ENCODE measurements at regions not wholly inside any gene's neighbourhood (a gene's known extent, or its start where the extent isn't known, plus 50 kb on each side); places are given as distances from the start of the nearest gene placed in this dataset.

DNA sequence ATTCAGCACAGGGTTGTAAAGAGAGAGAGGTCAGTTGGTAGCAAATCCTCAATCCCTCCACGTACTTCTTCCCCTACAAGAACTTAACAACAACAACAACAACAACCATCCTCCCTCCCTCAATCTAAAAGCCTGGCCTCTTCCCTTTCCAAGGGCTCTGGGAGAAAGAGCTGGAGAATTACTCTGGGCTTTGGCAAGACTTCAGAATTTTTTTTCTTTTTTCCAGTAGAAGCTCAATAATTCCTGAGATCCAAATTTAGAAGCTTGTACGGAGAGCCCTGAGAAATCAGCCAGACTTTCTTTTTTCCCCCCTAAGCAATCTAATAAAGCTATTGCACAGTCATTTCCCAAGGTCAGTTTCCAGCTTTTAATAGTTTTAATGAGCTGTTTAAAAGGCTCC lies 95.8 kb upstream of the CACNA2D3 start:
- no peak for DNase-seq (ENCODE audit: low read depth in 4 of 4, low spot score in 3 of 4)

DNA sequence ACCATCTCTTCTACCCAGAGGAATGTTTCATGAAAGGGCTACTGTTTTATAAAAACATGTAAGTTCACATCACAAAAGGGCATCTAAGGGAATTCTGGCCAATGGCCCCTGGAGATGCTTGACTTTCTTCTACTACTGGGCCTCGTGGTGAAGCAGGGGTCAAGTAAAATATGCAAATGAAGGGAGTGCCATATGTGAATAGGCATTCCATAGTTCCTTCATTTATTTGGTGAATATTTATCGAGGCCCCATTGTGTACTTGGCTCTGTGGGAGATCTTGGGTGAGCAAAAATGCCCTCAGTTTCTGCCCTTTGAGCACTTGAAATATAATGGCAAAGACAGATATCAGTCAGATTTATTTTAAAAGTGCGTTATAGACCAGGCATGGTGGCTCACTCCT lies 101.3 kb upstream of the CACNA2D3 start:
- DNase-seq (ENCODE audit: low read depth in 4 of 4, low spot score in 3 of 4) = no peak

DNA sequence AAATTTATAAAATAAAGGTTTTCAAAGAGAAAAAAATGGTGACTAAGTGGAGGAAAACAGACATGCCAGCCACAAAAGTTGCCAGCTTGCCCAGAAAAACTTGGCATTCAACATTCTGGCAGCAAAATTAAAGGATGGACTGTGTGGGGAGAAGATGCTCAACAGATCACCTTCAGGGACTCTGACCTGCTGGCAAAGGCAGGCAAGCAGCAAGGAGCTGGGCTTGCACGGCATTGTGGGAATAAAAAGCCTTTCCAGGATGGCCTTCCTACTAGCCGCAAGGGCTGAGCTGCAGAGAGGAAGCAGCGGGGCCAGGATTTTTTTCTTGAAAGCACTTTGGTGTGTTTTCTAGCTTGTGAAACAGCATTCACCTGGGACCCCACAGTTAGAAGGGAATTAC lies 101.9 kb upstream of the CACNA2D3 start:
- no peak for DNase-seq (ENCODE audit: low read depth in 4 of 4, low spot score in 3 of 4)

DNA sequence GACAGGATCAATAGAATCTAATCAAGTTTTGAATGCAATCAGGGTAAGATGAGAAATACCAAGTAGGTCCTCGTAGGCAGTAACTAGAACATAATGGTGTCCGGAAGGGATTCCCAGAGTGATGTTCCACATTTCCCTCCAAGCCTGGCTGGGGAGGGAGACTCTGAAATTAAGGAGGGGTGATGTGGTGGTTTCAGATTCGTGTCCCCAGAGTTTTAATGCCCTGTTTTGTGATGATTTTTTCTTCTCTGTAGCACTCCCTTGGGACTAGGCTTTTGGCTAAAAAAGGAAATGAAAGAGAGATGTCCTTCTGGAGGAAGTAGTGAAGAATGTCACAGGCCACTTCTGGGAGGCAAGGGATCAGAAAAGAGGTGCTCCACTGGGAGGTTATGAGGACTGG lies 108.3 kb upstream of the CACNA2D3 start:
- no peak for DNase-seq (ENCODE audit: low read depth in 4 of 4, low spot score in 3 of 4)

DNA sequence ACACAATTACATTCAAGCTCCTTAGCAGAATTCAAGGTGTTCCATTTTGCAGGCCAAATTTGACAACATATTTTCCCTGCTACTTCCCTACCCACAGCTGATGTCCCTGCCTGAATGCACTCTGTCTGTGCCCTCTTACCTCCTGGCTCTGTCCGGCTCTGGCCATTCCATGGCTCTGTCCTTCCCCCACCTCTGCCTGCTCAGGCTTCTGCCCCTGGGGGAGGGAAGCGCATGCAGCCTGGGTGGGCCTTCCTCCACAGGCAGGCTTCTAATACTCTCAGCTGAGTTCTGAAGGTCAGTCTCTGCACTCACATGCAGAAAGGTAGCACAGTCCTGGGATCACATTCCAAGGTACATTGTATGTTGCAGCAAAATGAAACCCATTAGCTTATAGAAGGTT lies 113.6 kb upstream of the CACNA2D3 start:
- DNase-seq (ENCODE audit: low read depth in 4 of 4, low spot score in 3 of 4) = no peak

DNA sequence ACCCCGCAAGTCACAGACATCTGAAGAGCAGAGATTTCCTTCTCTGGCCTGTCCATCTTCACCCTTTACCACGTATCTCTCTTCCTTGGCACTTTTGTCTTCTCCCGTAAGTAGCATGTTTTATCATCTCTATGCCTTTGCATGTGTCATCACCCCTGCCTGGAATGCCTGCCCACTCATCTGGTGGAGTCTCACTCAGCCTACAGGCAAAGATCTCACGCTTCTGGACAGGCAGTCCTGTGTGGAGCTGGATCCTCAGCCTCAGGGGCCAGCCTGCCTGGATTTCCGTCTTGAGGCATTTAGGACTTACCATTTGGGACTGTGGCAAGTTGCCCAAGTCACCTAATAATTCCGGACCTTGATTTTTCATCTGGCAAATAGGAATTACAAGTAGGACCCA lies 114.3 kb upstream of the CACNA2D3 start:
- DNase-seq (ENCODE audit: low read depth in 4 of 4, low spot score in 3 of 4) = no peak

DNA sequence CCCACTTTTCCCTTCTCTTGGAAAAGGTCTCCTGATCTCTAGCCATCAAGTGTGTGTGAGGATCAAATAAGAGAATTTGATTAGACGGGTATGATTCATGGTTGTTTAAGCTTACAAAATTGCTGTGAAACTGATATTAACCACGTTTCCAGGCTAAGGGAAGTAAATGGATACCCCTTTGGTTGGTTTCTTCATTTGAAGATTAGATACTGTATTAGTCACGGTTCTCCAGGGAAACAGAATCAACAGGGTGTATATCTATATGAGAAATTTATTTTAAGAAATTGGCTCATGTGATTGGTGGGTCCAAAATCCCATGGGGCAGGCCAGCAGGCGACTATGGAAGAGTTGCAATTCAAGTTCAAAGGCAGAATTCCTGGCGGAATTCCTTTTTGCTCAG lies 112.7 kb upstream of the SELENOK start:
- no peak for DNase-seq (ENCODE audit: low read depth in 4 of 4, low spot score in 3 of 4)

DNA sequence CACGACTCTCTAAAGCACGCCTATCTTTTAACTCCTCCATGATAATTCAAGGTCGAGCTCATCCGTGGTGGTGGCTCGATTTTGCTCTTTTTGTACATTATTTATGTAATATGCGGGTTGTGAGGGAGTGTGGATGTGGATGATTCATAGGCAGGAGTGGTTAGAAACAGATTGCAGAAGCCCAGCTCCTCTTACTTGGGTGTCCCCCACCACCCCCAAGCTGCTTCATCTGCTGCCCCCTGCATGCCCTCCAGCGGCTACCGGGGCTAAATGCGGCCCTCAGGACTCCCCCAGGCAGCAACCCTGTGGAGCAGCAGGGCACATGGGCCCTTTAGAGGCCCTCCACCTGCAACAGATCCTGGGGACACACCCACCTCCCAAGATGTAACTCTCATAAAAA lies 111.5 kb upstream of the SELENOK start:
- no peak for DNase-seq (ENCODE audit: low read depth in 4 of 4, low spot score in 3 of 4)

DNA sequence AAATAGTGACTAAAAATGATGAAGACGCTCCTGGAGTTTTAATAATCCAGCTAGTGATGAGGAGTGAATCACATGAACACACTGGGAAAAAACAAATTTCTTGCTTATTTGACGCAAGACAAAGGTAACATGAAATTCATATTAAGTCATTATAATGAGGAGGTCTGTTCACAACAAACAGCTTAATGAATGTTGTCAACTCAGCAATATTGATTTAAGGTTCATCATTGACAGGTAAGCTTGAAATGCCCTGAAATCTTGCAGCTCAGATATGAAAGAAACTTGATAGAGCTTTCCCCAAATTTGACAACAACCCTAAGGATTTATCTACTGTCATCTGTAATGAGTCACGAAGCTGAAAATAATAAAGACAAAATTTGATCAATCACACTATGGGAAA lies 108.1 kb upstream of the SELENOK start:
- DNase-seq (ENCODE audit: low read depth in 4 of 4, low spot score in 3 of 4) = no peak

DNA sequence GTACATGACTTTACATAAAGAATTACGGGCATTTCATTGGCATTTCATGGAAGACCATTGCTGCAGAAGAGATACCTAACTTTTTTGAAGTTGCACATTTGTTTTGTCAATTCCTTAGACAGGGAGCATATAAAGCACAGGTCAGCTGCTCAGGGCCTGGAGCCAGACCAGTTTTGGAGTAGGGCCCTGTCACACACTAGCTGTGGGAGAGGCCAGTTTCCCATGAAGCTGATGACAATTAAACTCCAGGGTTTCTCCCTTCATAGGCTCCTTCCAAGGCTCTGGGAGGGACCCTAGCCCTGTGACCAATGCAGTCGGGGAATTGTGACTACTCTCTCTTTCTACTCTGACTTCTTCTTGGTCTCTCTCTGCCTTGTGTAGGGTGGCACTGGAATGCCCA lies 107.3 kb upstream of the SELENOK start:
- DNase-seq (ENCODE audit: low read depth in 4 of 4, low spot score in 3 of 4) = no peak

DNA sequence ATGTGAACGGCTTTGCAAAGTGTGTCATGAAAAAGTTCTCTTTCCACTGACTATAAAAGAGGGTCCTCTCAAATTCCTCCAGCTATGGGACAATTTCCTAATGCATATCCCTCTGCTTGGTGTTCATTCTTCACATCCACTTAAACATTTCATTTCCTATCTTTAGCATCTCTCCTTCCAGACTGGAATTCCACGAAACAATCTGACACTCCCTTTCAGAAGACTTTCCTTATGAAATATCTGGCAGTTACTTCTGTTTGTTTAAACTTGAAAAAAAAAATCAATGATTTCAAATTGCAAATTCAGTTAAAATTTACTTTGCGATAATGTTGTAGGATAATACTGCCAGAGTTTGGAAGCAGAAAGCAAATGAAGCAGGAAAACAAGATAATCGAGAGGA lies 105.8 kb upstream of the SELENOK start:
- DNase-seq (ENCODE audit: low read depth in 4 of 4, low spot score in 3 of 4) = no peak

DNA sequence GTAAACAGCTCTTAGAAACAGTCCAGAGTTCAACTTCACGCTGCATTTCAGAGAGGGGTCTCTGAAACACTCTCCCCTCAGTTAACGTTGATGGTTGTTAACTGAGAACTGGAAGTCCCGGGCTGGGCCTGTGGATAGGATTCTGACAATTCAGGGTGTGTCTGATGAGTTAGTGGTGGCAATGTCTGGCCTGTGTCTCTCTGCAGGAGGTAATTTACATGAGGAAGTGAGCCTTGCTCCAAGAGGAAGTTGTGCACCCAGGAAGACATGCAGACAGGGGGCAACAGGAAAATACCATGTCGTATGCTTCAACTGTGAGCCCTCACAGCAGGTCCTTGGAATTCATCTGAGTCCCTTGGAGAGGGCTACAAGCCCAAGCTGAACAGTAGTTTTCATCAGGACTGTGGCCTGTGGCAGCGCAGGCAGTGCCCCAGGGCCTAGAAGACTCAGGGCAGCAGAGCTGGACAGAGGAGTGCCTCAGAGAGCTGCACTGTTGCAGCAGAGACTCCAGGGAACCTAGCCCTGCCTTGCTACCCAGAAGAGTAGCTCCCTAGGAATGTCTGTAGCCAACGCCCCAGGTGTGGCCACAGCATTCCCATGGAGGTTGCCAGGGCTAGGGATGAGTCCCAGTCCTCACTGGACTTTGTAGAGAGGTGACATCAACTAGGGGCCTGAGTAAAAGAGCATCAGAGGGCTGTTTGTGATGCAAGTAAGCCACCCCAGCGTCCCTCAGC lies 104.6 kb upstream of the SELENOK start:
- no peak for DNase-seq (ENCODE audit: low read depth in 4 of 4, low spot score in 3 of 4)

DNA sequence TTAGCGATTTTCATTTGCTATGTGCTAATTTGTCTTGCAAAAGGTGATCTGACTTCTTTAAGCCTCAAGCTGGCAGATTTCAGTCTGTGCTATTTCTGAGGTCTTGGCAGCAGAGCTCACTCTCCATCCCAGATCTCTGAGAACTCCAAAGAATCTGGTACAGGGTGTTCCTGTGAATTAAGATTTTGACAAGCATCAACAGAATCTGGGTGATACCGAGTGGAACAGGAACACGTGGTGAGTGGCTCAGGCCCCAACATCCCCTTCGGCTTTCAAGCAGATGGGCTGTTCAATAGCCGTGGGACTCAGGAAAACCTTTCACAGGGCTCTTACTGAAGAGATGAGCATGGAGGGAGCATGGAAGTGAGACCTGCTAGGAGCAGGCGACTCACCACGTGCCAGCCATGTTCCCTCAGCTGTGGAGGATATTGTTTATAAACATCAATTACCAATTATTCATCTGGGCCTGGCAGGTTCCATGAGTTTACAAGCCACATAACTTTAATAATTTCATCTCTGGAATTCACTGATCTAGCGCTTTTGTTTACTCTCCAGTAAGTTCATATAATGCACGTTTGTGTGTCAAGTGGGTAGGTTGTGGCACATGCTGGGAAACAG lies 103.4 kb upstream of the SELENOK start:
- no peak for DNase-seq (ENCODE audit: low read depth in 4 of 4, low spot score in 3 of 4)

DNA sequence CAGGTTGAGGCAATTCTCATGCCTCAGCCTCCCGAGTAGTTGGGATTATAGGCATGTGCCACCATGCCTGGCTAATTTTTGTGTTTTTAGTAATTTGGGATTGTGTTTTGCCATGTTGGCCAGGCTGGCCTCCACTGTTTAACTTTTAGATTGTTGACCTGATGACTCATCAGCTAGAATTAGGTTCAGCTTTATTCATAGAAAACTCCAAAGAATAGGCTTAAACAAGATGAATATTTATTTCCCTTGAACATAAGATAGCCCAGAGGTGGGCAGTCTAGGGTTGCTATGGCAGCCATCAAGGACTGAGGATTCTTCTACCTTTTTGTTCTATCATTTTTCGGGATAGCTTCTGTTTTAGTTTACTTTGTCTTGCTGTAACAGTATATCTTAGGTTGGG lies 99.6 kb upstream of the SELENOK start:
- no peak for DNase-seq (ENCODE audit: low read depth in 4 of 4, low spot score in 3 of 4)

DNA sequence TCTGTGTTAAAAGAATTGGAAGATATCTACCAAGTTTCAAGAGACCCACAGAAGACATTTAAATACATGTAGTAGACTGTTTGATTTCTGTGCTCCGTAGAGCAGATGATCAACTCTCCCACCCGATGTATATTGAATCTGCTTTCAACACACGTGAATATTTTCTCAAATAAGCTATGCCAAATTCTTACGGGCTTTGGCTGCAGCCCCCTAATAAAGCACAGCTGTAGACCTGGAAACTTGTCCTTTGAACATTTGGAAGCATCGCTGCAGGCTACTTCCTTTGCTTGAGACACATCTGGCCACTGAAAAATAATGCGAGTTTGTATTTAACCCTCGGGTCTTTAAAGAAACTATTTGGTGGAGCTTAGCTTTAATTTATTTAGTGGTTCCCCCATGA lies 98.3 kb upstream of the SELENOK start:
- DNase-seq (ENCODE audit: low read depth in 4 of 4, low spot score in 3 of 4) = no peak

DNA sequence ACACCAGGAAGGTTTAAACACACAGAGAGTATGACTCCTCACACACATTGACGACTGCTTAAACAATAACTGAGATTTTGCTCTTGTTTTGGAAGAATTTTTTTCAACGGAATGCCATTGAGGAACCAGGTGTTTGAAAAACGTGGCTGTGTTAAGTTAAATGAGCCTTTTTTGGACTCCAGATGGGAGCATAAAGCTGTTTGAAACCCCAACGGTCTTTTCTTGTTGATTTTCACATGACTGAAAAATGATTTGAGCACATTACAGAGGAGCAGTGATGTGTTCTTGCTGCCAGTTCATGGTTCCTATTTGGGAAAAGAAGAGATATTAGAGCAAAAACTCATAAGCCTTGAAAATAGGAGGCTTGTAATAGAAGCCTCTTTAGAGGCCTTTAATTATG lies 97.8 kb upstream of the SELENOK start:
- DNase-seq (ENCODE audit: low read depth in 4 of 4, low spot score in 3 of 4) = no peak

DNA sequence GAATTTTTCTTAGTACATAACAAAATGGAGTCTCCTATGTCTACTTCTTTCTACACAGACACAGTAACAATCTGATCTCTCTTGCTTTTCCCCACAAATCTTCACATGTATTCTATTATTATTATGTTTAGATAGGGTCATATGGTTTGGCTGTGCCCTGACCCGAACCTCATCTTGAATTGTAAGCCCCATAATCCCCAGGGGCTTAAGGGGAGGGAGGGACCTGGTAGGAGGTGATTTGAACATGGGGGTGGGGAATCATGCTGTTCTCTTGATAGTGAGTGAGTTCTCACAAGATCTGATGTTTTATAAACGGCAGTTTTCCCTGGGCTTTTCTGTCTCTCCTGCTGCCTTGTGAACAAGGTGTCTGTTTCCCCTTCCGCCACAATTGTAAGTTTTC lies 86.7 kb upstream of the SELENOK start:
- no peak for DNase-seq (ENCODE audit: low read depth in 4 of 4, low spot score in 3 of 4)

DNA sequence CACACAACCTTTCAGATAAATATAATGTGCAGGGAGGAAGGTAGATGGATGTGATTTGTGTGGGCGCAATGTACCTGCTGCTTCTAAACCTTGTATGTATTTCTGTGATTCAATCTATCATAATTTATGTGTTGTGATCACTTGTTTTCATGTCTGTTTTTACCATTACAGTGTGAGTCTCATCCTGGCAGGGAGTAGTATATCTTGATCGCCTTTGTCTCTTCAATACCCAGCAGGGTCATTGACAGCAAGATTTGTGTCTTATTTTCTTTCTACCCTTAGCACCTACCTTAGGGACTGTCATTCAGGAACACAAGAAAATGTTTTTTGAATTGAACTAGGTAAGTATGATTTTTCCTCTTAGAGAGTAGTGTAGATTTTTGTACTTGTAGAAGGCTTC lies 83.7 kb upstream of the SELENOK start:
- DNase-seq (ENCODE audit: low read depth in 4 of 4, low spot score in 3 of 4) = no peak

DNA sequence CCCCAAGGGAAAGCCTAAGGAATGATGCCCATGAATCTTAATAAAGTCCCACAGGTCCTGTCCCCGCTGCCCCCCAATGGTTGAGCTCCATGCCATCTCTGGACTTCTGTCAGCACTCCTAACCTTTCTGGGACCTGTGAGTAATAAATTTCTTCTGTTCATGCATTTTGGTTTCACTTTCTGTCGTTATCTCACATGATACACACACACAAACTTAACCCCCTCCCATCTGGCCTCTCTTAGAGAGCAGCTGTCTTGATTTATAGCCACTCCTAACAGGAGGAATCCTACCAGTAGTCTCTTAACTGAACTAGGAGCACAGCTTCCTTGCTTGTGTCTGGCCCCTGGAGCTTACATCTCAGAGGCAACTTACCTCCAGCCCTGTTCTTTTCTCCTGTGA lies 82.7 kb upstream of the SELENOK start:
- DNase-seq (ENCODE audit: low read depth in 4 of 4, low spot score in 3 of 4) = no peak

DNA sequence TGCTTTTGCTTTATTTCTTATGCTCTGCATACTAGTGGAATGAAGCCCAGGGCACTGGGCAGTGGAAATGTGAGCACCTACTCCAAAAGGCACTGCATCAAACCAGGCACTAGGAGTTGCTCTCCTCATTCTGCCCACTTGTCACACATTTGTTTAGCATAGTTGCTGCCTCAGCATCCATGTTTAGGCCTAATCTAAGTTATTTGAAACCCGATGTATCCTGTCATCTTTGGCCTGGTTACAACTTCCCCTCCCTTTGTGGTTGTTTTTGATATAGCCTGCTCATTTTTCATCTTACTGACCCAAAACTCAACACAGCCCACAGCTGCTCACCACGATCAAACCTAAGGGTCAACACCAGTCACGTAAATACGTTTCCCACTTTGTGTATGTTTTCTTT lies 82.2 kb upstream of the SELENOK start:
- DNase-seq (ENCODE audit: low read depth in 4 of 4, low spot score in 3 of 4) = no peak

DNA sequence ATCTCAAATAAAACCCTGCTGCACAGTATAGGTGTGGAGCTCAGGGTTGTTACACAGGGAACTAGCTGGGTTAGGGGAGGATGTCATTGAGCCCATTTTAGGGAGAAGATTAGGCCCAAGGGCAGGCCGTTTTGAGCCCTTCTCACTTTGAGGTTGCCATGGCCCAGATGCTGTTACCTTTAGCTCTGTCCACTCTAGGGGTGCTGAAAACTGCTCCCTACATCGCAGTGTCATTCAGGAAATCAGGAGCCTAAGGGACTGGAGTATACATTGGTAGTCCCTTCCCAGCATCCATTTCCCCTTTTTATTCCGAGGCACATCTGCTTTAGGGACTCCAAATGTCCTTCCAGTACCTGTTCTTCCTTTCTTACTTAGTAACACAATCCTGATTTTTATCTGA lies 79.0 kb upstream of the SELENOK start:
- DNase-seq (ENCODE audit: low read depth in 4 of 4, low spot score in 3 of 4) = peak in 1 of 4 donors; percentile 39

DNA sequence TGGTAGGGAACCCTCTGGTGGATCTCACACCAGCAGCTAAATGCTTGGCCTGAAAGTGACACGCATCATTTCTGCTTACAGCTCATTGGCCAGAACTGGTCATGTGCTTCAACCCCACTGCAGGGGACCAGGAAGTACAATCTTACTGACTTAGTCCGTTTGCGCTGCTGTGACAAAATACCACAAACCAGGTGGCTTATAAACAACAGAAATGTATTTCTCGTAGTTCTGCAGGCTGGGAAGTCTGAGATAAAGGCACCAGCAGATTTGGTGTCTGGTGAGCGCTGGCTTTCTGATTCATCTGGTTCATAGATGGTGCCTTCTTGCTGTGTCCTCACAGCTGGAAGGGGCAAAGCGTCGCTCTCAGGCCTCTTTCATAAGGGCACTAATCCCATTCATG lies 77.4 kb upstream of the SELENOK start:
- DNase-seq (ENCODE audit: low read depth in 4 of 4, low spot score in 3 of 4) = no peak

DNA sequence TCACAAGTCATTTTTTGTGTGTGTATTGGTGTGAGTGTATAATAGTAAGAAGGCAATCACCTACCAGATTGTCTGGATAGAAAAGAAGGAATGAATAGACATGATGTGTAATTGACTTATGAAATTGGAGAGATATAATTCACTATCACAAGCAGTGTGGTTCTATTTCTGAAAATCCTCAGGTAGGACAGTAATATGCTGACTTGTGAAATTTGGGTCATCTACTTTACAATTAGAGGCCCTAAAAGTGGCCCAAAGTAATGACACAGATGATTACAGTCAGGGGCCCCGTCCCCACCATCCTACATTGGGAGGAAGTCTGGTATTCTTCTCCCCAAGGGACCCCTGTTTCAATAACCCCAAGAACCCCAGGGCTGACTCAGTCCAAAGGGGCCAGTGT lies 73.6 kb upstream of the SELENOK start:
- no peak for DNase-seq (ENCODE audit: low read depth in 4 of 4, low spot score in 3 of 4)
